ENCODE measurements at regions not wholly inside any gene's neighbourhood (a gene's known extent, or its start where the extent isn't known, plus 50 kb on each side); places are given as distances from the start of the nearest gene placed in this dataset.

DNA sequence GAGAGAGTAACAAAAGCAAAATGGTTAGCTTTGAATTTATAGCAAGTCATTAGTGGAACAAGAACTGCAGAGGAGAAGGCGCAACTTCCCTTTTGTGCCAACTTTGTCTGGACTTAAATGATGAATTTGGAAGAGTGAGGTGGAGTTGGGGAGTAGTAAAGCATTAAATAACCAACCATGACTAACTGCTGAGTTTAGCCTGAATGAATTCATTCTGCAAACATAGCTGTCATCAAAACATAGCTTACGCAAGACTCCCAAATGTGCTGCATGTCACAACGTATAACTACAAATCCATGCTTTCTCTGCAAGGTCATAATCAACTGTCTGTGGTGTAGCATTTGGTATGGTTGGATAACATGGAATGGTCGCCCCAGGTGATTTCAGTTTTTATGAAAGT is 75.9 kb upstream of the RPL34 start:
- Mint-ChIP-seq H3K27ac (no peak overlapping the region), H3K27me3 (peaks cover 4% of the 10 kb centered on the region), H3K36me3 (ENCODE audit: insufficient read depth) (peaks cover 2% of the 10 kb centered on the region), H3K9me3 (ENCODE audit: low read depth) (peaks cover 18% of the 10 kb centered on the region), H3K4me1 (ENCODE audit: low read depth) (no peaks in the 10 kb centered on the region), H3K4me3 (ENCODE audit: low read depth) (no peak overlapping the region)
- TF ChIP-seq, protein P1, sequence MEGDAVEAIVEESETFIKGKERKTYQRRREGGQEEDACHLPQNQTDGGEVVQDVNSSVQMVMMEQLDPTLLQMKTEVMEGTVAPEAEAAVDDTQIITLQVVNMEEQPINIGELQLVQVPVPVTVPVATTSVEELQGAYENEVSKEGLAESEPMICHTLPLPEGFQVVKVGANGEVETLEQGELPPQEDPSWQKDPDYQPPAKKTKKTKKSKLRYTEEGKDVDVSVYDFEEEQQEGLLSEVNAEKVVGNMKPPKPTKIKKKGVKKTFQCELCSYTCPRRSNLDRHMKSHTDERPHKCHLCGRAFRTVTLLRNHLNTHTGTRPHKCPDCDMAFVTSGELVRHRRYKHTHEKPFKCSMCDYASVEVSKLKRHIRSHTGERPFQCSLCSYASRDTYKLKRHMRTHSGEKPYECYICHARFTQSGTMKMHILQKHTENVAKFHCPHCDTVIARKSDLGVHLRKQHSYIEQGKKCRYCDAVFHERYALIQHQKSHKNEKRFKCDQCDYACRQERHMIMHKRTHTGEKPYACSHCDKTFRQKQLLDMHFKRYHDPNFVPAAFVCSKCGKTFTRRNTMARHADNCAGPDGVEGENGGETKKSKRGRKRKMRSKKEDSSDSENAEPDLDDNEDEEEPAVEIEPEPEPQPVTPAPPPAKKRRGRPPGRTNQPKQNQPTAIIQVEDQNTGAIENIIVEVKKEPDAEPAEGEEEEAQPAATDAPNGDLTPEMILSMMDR (IDR thresholded peaks at IDR 0.05; ENCODE audit: unreplicated experiment) = no peak
- no peak for DNase-seq (ENCODE audit: low spot score, unreplicated experiment)

DNA sequence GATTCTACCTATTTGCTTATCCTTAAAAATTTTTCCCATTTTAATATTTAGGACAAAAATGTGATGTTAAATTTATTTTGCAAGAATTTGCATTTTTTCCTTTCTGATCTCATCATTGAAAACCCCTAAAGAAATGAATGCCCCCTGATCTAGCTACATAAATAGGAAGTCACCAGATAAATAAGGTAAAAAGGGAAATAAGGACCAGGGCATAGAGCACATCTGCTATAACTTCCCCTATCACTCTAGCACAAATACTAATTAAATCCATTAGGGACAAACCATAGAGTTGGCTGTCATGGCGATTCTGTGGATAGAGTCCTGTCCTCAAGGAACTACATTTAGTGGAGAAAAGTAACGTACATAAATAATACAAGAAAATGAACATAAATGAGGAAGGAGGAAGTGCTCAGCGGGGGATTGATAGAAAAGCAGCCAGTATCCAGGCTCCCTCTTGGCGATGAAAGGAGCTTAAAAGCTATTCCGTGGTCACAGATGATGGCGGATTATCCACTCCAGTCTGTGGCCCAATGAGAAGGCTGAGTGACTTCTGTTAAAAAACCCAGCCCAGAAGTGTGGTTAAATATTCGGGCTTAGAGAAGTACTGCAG is 76.9 kb upstream of the RPL34 start:
- Mint-ChIP-seq H3K9me3 (ENCODE audit: low read depth) (peaks cover 11% of the 10 kb centered on the region), H3K4me3 (ENCODE audit: low read depth) (no peak overlapping the region), H3K4me1 (ENCODE audit: low read depth) (no peaks in the 10 kb centered on the region), H3K27me3 (peaks cover 4% of the 10 kb centered on the region), H3K27ac (no peak overlapping the region), H3K36me3 (ENCODE audit: insufficient read depth) (peaks cover 2% of the 10 kb centered on the region)
- DNase-seq (ENCODE audit: low spot score, unreplicated experiment) = no peak
- TF ChIP-seq, protein P1 (IDR thresholded peaks at IDR 0.05; ENCODE audit: unreplicated experiment) = no peak

DNA sequence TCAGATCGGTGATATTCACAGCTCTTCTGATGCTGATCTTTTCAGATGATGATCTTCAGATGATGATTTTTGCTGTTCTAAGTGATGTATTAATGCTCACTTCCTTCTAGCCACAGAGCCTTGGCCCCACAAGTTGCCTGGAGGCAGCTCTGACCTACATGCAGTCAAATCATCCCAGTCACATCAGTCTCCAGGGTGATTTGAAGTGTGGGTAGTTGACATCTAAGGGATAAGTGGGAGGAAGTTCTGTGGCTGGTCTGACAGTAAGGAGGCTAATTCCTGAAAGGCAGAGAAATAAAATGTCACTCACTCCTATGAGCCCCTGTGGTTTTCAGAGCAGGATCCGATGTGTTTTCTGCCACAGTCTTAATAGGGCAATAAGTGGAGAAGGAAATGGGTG is 79.8 kb upstream of the RPL34 start:
- DNase-seq (ENCODE audit: low spot score, unreplicated experiment) = no peak
- TF ChIP-seq, protein P1 (IDR thresholded peaks at IDR 0.05; ENCODE audit: unreplicated experiment) = no peak
- no peak overlapping the region for H3K4me3 Mint-ChIP-seq (ENCODE audit: low read depth)
- no peaks in the 10 kb centered on the region for H3K4me1 Mint-ChIP-seq (ENCODE audit: low read depth)
- no peak overlapping the region for H3K27ac Mint-ChIP-seq
- no peaks in the 10 kb centered on the region for H3K36me3 Mint-ChIP-seq (ENCODE audit: insufficient read depth)
- peaks cover 7% of the 10 kb centered on the region for H3K27me3 Mint-ChIP-seq
- H3K9me3 Mint-ChIP-seq (ENCODE audit: low read depth) = no peaks in the 10 kb centered on the region

DNA sequence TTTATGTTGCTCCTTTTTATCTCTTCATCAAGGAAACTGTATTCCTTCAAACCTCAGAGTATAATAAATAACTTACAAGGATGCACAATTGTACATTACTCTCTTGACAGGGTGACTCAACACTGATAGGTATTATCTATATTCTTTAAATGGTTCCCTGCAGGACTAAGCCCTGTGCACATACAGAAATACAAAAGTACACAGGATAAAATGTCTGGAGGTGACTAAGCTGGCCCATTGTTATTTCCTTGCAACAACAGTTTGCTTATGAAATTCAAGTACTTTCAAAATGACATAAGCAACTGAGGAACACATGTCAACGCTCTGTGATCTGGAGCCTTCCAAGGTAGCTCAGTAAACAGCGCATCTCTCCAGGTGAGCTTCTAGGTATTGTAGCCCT is 83.8 kb upstream of the RPL34 start:
- Mint-ChIP-seq H3K36me3 (ENCODE audit: insufficient read depth) (no peaks in the 10 kb centered on the region), H3K27ac (no peak overlapping the region), H3K27me3 (peaks cover 12% of the 10 kb centered on the region), H3K9me3 (ENCODE audit: low read depth) (no peaks in the 10 kb centered on the region), H3K4me3 (ENCODE audit: low read depth) (no peak overlapping the region), H3K4me1 (ENCODE audit: low read depth) (peaks cover 4% of the 10 kb centered on the region)
- TF ChIP-seq, protein P1 (IDR thresholded peaks at IDR 0.05; ENCODE audit: unreplicated experiment) = no peak
- no peak for DNase-seq (ENCODE audit: low spot score, unreplicated experiment)

DNA sequence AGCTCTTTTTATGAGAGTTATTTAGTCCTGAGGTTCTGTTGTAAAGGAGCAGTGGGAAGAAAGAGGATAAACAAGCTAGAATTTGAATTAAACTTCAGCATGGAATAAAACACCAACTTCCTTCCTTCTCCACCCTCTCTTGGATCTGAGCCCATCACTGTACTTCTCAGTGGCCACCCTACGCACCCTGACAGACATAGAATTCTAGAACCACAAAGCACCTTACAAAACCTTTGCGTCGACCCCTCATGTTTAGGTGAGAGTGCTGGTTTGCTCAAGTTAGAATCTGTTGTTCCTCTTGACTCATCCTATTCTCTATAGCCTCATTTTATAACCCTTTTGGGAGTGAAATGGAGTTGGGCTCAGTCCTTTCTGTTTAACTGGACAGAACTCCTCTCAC is 84.6 kb upstream of the RPL34 start:
- Mint-ChIP-seq H3K4me3 (ENCODE audit: low read depth) (no peak overlapping the region), H3K36me3 (ENCODE audit: insufficient read depth) (no peaks in the 10 kb centered on the region), H3K4me1 (ENCODE audit: low read depth) (peaks cover 4% of the 10 kb centered on the region), H3K27me3 (peaks cover 12% of the 10 kb centered on the region), H3K9me3 (ENCODE audit: low read depth) (no peaks in the 10 kb centered on the region), H3K27ac (no peak overlapping the region)
- no peak for DNase-seq (ENCODE audit: low spot score, unreplicated experiment)
- TF ChIP-seq, protein P1 (IDR thresholded peaks at IDR 0.05; ENCODE audit: unreplicated experiment) = no peak

Measured in progenitor cell of endocrine pancreas (in vitro differentiated cells).